ENCODE measurements at regions not wholly inside any gene's neighbourhood (a gene's known extent, or its start where the extent isn't known, plus 50 kb on each side); places are given as distances from the start of the nearest gene placed in this dataset.
A peak's percentile ranks its signal among the peaks of the same experiment; 100 is the strongest.

- no peak for FAIRE-seq
- Histone ChIP-seq H3K9me3 (replicated peaks; ENCODE audit: control insufficient read depth, insufficient read depth, low read length) (no peaks in the 10 kb centered on the region), H3K27ac (ENCODE audit: insufficient read depth, low read depth, low read length) (no peak overlapping the region), H3K36me3 (ENCODE audit: control insufficient read depth in 2 of 2, extremely low read depth in 1 of 2, insufficient read depth in 2 of 2, low read length in 2 of 2) (no peaks in the 10 kb centered on the region), H3K4me1 (ENCODE audit: control insufficient read depth, extremely low read depth, insufficient read depth, low read length) (peaks cover 31% of the 10 kb centered on the region), H3K9me1 (replicated peaks; ENCODE audit: control insufficient read depth, extremely low read depth, insufficient read depth, low read length) (no peaks in the 10 kb centered on the region), H3K79me2 (ENCODE audit: control insufficient read depth, insufficient read depth, low read length) (no peaks in the 10 kb centered on the region), H3K4me3 (replicated peaks in 1 of 3; ENCODE audit: insufficient read depth in 1 of 3, low read depth in 1 of 3, low read length in 3 of 3) (no peak overlapping the region), H3K9ac (replicated peaks; ENCODE audit: extremely low read depth, insufficient read depth, low read length) (no peak overlapping the region), H3K4me2 (ENCODE audit: insufficient read depth, low read length) (no peak overlapping the region), H2AFZ (ENCODE audit: low read depth, low read length) (no peak overlapping the region), H4K20me1 (replicated peaks; ENCODE audit: control insufficient read depth, extremely low read depth, insufficient read depth, low read length) (no peaks in the 10 kb centered on the region), H3K27me3 (ENCODE audit: control insufficient read depth in 2 of 2, insufficient read depth in 2 of 2, low read length in 2 of 2) (peaks cover 10 to 19% of the 10 kb centered on the region in 2 experiments)
- dilution Hi-C loops (cut with MboI; ENCODE audit: extremely low pct_ligation_motif_present, low sequenced_read_pairs): no loop called here
- intact Hi-C loops (cut with micrococcal nuclease): loop anchor here (5.0 to 10.0 kb wide), 3 partner anchors 233 to 360 kb away; partner anchors contain the start of genes HERPUD2 and SEPTIN7
- no TSS peak for BruUV-seq (replicated peaks)
- POLR2A ChIA-PET: no interaction called here
- TF ChIP-seq EZH2 (IDR thresholded peaks at IDR 0.05; ENCODE audit: borderline replicate concordance, low read depth, low read length, severe bottlenecking): no peak
- DNase-seq (ENCODE audit: low read depth, low spot score): no peak
- CTCF ChIA-PET: no interaction called here
Measured at GRCh38 chr7:36035186-36035585, 117.9 kb upstream of the EEPD1 start.

DNA sequence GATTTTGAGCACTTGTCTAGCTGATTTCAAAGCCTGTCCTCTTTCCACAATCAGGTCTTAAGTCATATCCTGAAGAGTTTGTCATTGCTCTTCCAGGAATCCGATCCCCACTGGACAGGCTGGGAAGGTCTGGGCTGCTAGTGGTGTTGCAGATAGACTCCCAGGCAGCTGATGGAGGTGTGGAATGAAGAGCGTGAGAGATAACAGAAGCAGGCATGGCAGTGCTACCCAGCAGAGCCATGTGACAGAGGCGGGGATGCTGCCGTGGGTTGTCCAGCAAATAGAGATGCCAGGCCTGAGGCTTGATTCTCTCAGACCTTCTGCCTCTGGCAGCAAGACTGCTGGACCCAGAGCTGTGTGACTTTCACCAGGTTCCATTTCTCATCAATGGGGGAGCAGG lies 116.5 kb upstream of the EEPD1 start:
- BruUV-seq (replicated peaks): no TSS peak
- Histone ChIP-seq H3K79me2 (ENCODE audit: control insufficient read depth, insufficient read depth, low read length) (no peaks in the 10 kb centered on the region), H3K4me2 (ENCODE audit: insufficient read depth, low read length) (peak overlapping the region; percentile 58), H3K4me3 (replicated peaks in 1 of 3; ENCODE audit: insufficient read depth in 1 of 3, low read depth in 1 of 3, low read length in 3 of 3) (no peak overlapping the region), H3K9ac (replicated peaks; ENCODE audit: extremely low read depth, insufficient read depth, low read length) (peak overlapping the region; percentile 68), H3K9me1 (replicated peaks; ENCODE audit: control insufficient read depth, extremely low read depth, insufficient read depth, low read length) (no peaks in the 10 kb centered on the region), H2AFZ (ENCODE audit: low read depth, low read length) (peak overlapping the region; percentile 20), H3K9me3 (replicated peaks; ENCODE audit: control insufficient read depth, insufficient read depth, low read length) (no peaks in the 10 kb centered on the region), H3K27ac (ENCODE audit: insufficient read depth, low read depth, low read length) (peak overlapping the region; percentile 78), H3K27me3 (ENCODE audit: control insufficient read depth in 2 of 2, insufficient read depth in 2 of 2, low read length in 2 of 2) (peaks cover 10 to 13% of the 10 kb centered on the region in 2 experiments), H3K36me3 (ENCODE audit: control insufficient read depth in 2 of 2, extremely low read depth in 1 of 2, insufficient read depth in 2 of 2, low read length in 2 of 2) (no peaks in the 10 kb centered on the region), H4K20me1 (replicated peaks; ENCODE audit: control insufficient read depth, extremely low read depth, insufficient read depth, low read length) (no peaks in the 10 kb centered on the region), H3K4me1 (ENCODE audit: control insufficient read depth, extremely low read depth, insufficient read depth, low read length) (peaks cover 41% of the 10 kb centered on the region)
- peak; percentile 58 for DNase-seq (ENCODE audit: low read depth, low spot score)
- dilution Hi-C loops (cut with MboI; ENCODE audit: extremely low pct_ligation_motif_present, low sequenced_read_pairs) (no loop called here), intact Hi-C loops (cut with micrococcal nuclease) (loop anchor here (2.0 to 10.0 kb wide), 4 partner anchors 52 to 358 kb away; partner anchors contain the start of genes HERPUD2 and SEPTIN7)
- POLR2A ChIA-PET: no interaction called here
- CTCF ChIA-PET: interaction anchor here (0.9 to 2.3 kb wide), 8 partner anchors 11 to 255 kb away, joined by 3 to 7 read pairs (median 3); no protein-coding TSS in a partner anchor
- TF ChIP-seq GATA2 (IDR thresholded peaks at IDR 0.05; ENCODE audit: insufficient read depth, insufficient read length, low read depth, low read length) (peak; percentile 39), POLR2AphosphoS5 (IDR thresholded peaks at IDR 0.05; ENCODE audit: insufficient read depth, low read depth, low read length) (no peak)
- TF ChIP-seq, protein P1, sequence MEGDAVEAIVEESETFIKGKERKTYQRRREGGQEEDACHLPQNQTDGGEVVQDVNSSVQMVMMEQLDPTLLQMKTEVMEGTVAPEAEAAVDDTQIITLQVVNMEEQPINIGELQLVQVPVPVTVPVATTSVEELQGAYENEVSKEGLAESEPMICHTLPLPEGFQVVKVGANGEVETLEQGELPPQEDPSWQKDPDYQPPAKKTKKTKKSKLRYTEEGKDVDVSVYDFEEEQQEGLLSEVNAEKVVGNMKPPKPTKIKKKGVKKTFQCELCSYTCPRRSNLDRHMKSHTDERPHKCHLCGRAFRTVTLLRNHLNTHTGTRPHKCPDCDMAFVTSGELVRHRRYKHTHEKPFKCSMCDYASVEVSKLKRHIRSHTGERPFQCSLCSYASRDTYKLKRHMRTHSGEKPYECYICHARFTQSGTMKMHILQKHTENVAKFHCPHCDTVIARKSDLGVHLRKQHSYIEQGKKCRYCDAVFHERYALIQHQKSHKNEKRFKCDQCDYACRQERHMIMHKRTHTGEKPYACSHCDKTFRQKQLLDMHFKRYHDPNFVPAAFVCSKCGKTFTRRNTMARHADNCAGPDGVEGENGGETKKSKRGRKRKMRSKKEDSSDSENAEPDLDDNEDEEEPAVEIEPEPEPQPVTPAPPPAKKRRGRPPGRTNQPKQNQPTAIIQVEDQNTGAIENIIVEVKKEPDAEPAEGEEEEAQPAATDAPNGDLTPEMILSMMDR (IDR thresholded peaks at IDR 0.05; ENCODE audit: extremely low read depth in 1 of 2, insufficient read depth in 1 of 2, low read depth in 1 of 2, low read length in 2 of 2): no peak
- FAIRE-seq: peak; percentile 75

Data from endothelial cell of umbilical vein (primary cell).